Loucy (cell line): ENCODE measurements at regions not wholly inside any gene's neighbourhood (a gene's known extent, or its start where the extent isn't known, plus 50 kb on each side); places are given as distances from the start of the nearest gene placed in this dataset.

Source experiments
- H2AFZ ChIP-seq: fragments of 200-600 bp; sonication (generic); 2 replicates; pipeline ENCODE4 v1.6.0; 2016; ENCODE audit warnings: antibody characterized with exemption, mild to moderate bottlenecking, low read length, moderate library complexity
- H3F3A ChIP-seq: fragments of 200-600 bp; 2 replicates; pipeline ENCODE4 v1.6.0; 2016; ENCODE audit warnings: antibody characterized with exemption, low read depth, mild to moderate bottlenecking
- H3K27me3 ChIP-seq: fragments of 200-600 bp; sonication (generic); 2 replicates; pipeline ENCODE4 v1.6.1; 2014; ENCODE audit warnings: low read length, mild to moderate bottlenecking; ENCODE audit not compliant: insufficient read depth, poor library complexity, severe bottlenecking
- H3K36me3 ChIP-seq: fragments of 200-600 bp; sonication (generic); 2 replicates; pipeline ENCODE4 v1.6.1; 2016; ENCODE audit warnings: low read length; ENCODE audit not compliant: insufficient read depth
- H3K4me1 ChIP-seq: fragments of 200-600 bp; sonication (generic); 2 replicates; pipeline ENCODE4 v1.5.1; 2014; ENCODE audit warnings: low read length, mild to moderate bottlenecking; ENCODE audit not compliant: insufficient read depth, poor library complexity, severe bottlenecking
- H3K4me2 ChIP-seq: fragments of 200-600 bp; sonication (generic); 2 replicates; pipeline ENCODE4 v1.6.0; 2014; ENCODE audit warnings: antibody characterized with exemption, low read length, low read depth, mild to moderate bottlenecking; ENCODE audit not compliant: poor library complexity, severe bottlenecking
- H3K4me3 ChIP-seq: fragments of 200-600 bp; sonication (generic); 2 replicates; pipeline ENCODE4 v1.5.1; 2014; ENCODE audit warnings: low read length, mild to moderate bottlenecking, mixed read lengths; ENCODE audit not compliant: poor library complexity, severe bottlenecking
- H3K79me2 ChIP-seq: fragments of 200-600 bp; sonication (generic); 2 replicates; pipeline ENCODE4 v1.6.1; 2014; ENCODE audit warnings: low read length; ENCODE audit not compliant: insufficient read depth
- H3K9ac ChIP-seq: fragments of 200-600 bp; sonication (generic); 2 replicates; pipeline ENCODE4 v1.6.0; 2014; ENCODE audit warnings: mild to moderate bottlenecking, low read depth, low read length, moderate library complexity; ENCODE audit not compliant: poor library complexity, severe bottlenecking
- H3K9me2 ChIP-seq: fragments of 200-600 bp; sonication (generic); replicated peaks from 2 replicates; pipeline ENCODE4 v1.6.1; 2016; ENCODE audit warnings: low read depth, low read length, mixed read lengths
- H3K9me3 ChIP-seq: fragments of 200-600 bp; sonication (generic); 2 replicates; pipeline ENCODE4 v1.6.1; 2014; ENCODE audit warnings: mild to moderate bottlenecking, antibody characterized with exemption, low read length, low read depth; ENCODE audit not compliant: insufficient read depth
- H4K20me1 ChIP-seq: fragments of 200-600 bp; sonication (generic); 2 replicates; pipeline ENCODE4 v1.6.0; 2014; ENCODE audit warnings: antibody characterized with exemption, low read length, mild to moderate bottlenecking; ENCODE audit not compliant: insufficient read depth, poor library complexity, severe bottlenecking
- CTCF ChIP-seq: fragments of 200-600 bp; sonication (generic); conservative IDR thresholded peaks from 2 replicates; pipeline ENCODE4 v1.5.1; 2014; ENCODE audit warnings: mild to moderate bottlenecking, antibody characterized with exemption, low read length
- EZH2phosphoT487 ChIP-seq: fragments of 200-600 bp; IDR thresholded peaks from 2 replicates; pipeline ENCODE4 v1.6.1; 2018; ENCODE audit warnings: antibody characterized with exemption, mild to moderate bottlenecking, moderate library complexity, borderline replicate concordance

- H3K4me3 ChIP-seq = no peak overlapping the region
- no peaks in the 10 kb centered on the region for H3K4me1 ChIP-seq
- H4K20me1 ChIP-seq = no peaks in the 10 kb centered on the region
- H3K9me2 ChIP-seq = no peaks in the 10 kb centered on the region
- TF ChIP-seq EZH2phosphoT487 (no peak), CTCF (no peak)
- no peaks in the 10 kb centered on the region for H3K9me3 ChIP-seq
- no peak overlapping the region for H2AFZ ChIP-seq
- H3K4me2 ChIP-seq = no peak overlapping the region
- no peaks in the 10 kb centered on the region for H3K27me3 ChIP-seq
- H3K36me3 ChIP-seq = no peaks in the 10 kb centered on the region
- H3F3A ChIP-seq = no peaks in the 10 kb centered on the region
- no peak overlapping the region for H3K9ac ChIP-seq
- H3K79me2 ChIP-seq = no peaks in the 10 kb centered on the region
These were observed 380.5 kb downstream of the DSEL start for GRCh38 chr18:67135981-67136380.

DNA sequence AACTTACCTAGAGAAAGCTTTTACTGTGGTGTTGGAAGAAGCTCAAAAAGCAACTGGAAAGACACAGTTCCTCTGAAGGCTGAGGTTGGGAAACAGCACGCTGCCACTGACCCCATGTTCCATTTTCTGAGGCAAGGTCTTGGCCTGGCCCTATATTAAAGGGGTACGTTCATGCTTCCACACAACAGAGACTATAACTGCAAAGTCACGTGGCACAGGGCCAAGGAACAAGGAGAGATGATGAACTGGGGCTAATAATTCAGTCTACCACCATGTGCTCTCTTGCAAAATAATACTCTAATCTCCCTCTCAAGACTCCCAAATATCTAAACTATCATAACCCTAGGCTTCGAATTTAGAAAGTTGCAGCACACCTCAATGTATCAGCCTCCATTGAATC lies 381.6 kb downstream of the DSEL start:
- no peaks in the 10 kb centered on the region for H3F3A ChIP-seq
- no peaks in the 10 kb centered on the region for H3K9me3 ChIP-seq
- H3K4me1 ChIP-seq = no peaks in the 10 kb centered on the region
- H2AFZ ChIP-seq = no peak overlapping the region
- no peak overlapping the region for H3K4me3 ChIP-seq
- H3K4me2 ChIP-seq = no peak overlapping the region
- H3K9ac ChIP-seq = no peak overlapping the region
- no peaks in the 10 kb centered on the region for H3K36me3 ChIP-seq
- H3K79me2 ChIP-seq = no peaks in the 10 kb centered on the region
- no peaks in the 10 kb centered on the region for H3K9me2 ChIP-seq
- no peaks in the 10 kb centered on the region for H3K27me3 ChIP-seq
- no peak for TF ChIP-seq EZH2phosphoT487
- TF ChIP-seq CTCF = no peak
- H4K20me1 ChIP-seq = no peaks in the 10 kb centered on the region

GRCh38 chr18:67133669-67134068 lies 382.9 kb downstream of the DSEL start:
- no peaks in the 10 kb centered on the region for H3K4me1 ChIP-seq
- no peak overlapping the region for H3K4me3 ChIP-seq
- H4K20me1 ChIP-seq = no peaks in the 10 kb centered on the region
- TF ChIP-seq CTCF (no peak), EZH2phosphoT487 (no peak)
- H2AFZ ChIP-seq = no peak overlapping the region
- no peaks in the 10 kb centered on the region for H3K27me3 ChIP-seq
- H3K36me3 ChIP-seq = no peaks in the 10 kb centered on the region
- no peak overlapping the region for H3K9ac ChIP-seq
- no peaks in the 10 kb centered on the region for H3K9me2 ChIP-seq
- H3K79me2 ChIP-seq = no peaks in the 10 kb centered on the region
- H3F3A ChIP-seq = no peaks in the 10 kb centered on the region
- H3K4me2 ChIP-seq = no peak overlapping the region
- H3K9me3 ChIP-seq = no peaks in the 10 kb centered on the region
